GM12878 (cell line): ENCODE measurements at regions not wholly inside any gene's neighbourhood (a gene's known extent, or its start where the extent isn't known, plus 50 kb on each side); places are given as distances from the start of the nearest gene placed in this dataset.

Experiments used
- ATAC-seq: fragments of 200-7000 bp; cut with Tn5 transposase; 3 replicates; pipeline ENCODE4 v1.9.1; 2020; ENCODE audit warnings: mild to moderate bottlenecking, moderate library complexity
- BruUV-seq: library from RNA; stranded (reverse); fragments of 400-500 nt; replicated peaks from 2 replicates; lab custom pipeline; 2021; lab: Mats Ljungman, UMichigan
- CTCF ChIA-PET: fragments of 300-600 bp; sonication (Branson Sonifier 250); formaldehyde crosslinking; extraction: SDS; loops from one replicate; lab custom pipeline; 2021; ENCODE audit warnings: inconsistent platforms; lab: Yijun Ruan, JAX
- POLR2A ChIA-PET: fragments of 350-600 bp; formaldehyde crosslinking; extraction: SDS; loops from one replicate; lab custom pipeline; 2021; ENCODE audit warnings: inconsistent platforms; lab: Charles Lee
- RAD21 ChIA-PET: fragments of 300-600 bp; sonication (Branson Sonifier 250); formaldehyde crosslinking; loops from one replicate; lab custom pipeline; 2023; ENCODE audit warnings: antibody characterized with exemption; ENCODE audit not compliant: unreplicated experiment; lab: Charles Lee
- SMC1A ChIA-PET: fragments of 300-600 bp; sonication (Branson Sonifier 250); formaldehyde crosslinking; loops from one replicate; lab custom pipeline; 2023; ENCODE audit not compliant: unreplicated experiment, uncharacterized antibody; lab: Charles Lee
- DNase-seq: peaks from one replicate; pipeline ENCODE4 v3.0.0-alpha.2; 2011; ENCODE audit warnings: low read depth, low spot score
- FAIRE-seq: peaks from 3 replicates; lab custom pipeline; 2011; peaks lifted over from hg19 to GRCh38; lab: Jason Lieb, UNC
- H2AFZ ChIP-seq: 2 replicates; pipeline ENCODE4 v1.6.0; 2011; ENCODE audit warnings: low read depth, low read length, control low read depth; ENCODE audit not compliant: control insufficient read depth
- H3K27ac ChIP-seq: 2 replicates; pipeline ENCODE4 v1.5.1; 2011; ENCODE audit warnings: control low read depth; ENCODE audit not compliant: control insufficient read depth, insufficient read depth
- H3K27me3 ChIP-seq, 2 experiments: replicated peaks in 1 of 2; 2 replicates each; pipeline versions ENCODE4 v1.6.0 to v1.6.1; 2011; ENCODE audit warnings: low read length in 1 of 2; ENCODE audit not compliant: control insufficient read depth in 2 of 2, insufficient read depth in 2 of 2
- H3K36me3 ChIP-seq, 2 experiments: 2 replicates each; pipeline ENCODE4 v1.5.1; 2011; ENCODE audit warnings: low read length in 1 of 2; ENCODE audit not compliant: control insufficient read depth in 2 of 2, insufficient read depth in 2 of 2
- H3K4me1 ChIP-seq: 2 replicates; pipeline ENCODE4 v1.6.1; 2011; ENCODE audit warnings: mild to moderate bottlenecking, low read length, moderate library complexity, mixed read lengths; ENCODE audit not compliant: control insufficient read depth, insufficient read depth
- H3K4me2 ChIP-seq: 2 replicates; pipeline ENCODE4 v1.6.0; 2011; ENCODE audit warnings: control low read depth; ENCODE audit not compliant: control insufficient read depth, insufficient read depth
- H3K4me3 ChIP-seq: fragments of 200-600 bp; sonication (generic); 2 replicates; pipeline ENCODE4 v1.5.1; 2016
- H3K79me2 ChIP-seq: 2 replicates; pipeline ENCODE4 v1.6.0; 2011; ENCODE audit warnings: low read length; ENCODE audit not compliant: control insufficient read depth, insufficient read depth
- H3K9ac ChIP-seq: 2 replicates; pipeline ENCODE4 v1.8.0; 2011; ENCODE audit warnings: low read length, control low read depth, mixed read lengths; ENCODE audit not compliant: control insufficient read depth, insufficient read depth
- H3K9me3 ChIP-seq: replicated peaks from 3 replicates; pipeline ENCODE4 v1.5.1; 2011; ENCODE audit warnings: mild to moderate bottlenecking, low read length; ENCODE audit not compliant: control insufficient read depth, insufficient read depth
- H4K20me1 ChIP-seq: 2 replicates; pipeline ENCODE4 v1.6.0; 2011; ENCODE audit not compliant: control insufficient read depth, insufficient read depth
- ASH2L ChIP-seq: fragments of 300-600, 200-600 bp; sonication (generic); IDR thresholded peaks from 2 replicates; pipeline ENCODE4 v1.6.1; 2017; ENCODE audit warnings: low read depth, mild to moderate bottlenecking, borderline replicate concordance
- EP300 ChIP-seq, 2 experiments: fragments of 150-350 bp in 1 of 2; IDR thresholded peaks; 2 replicates each; pipeline ENCODE4 v1.6.1; 2011 to 2012; ENCODE audit warnings: low read depth in 2 of 2, low read length in 2 of 2, borderline replicate concordance in 1 of 2, improper control_type of control experiment in 1 of 2, inconsistent platforms in 1 of 2; ENCODE audit not compliant: control insufficient read depth in 1 of 2
- FOXK2 ChIP-seq: fragments of 450-650 bp; IDR thresholded peaks from 2 replicates; pipeline ENCODE4 v1.6.1; 2017; ENCODE audit warnings: mild to moderate bottlenecking, moderate library complexity
- GABPA ChIP-seq: IDR thresholded peaks from 2 replicates; pipeline ENCODE4 v1.6.1; 2014; ENCODE audit warnings: antibody characterized with exemption, low read depth, mild to moderate bottlenecking, inconsistent platforms
- KLF5 ChIP-seq: fragments of 450-650 bp; IDR thresholded peaks from 2 replicates; pipeline ENCODE4 v1.6.1; 2014; ENCODE audit warnings: mild to moderate bottlenecking; ENCODE audit not compliant: partially characterized antibody
- NBN ChIP-seq: fragments of 450-650 bp; IDR thresholded peaks from 2 replicates; pipeline ENCODE4 v1.6.1; 2016
- NFXL1 ChIP-seq: fragments of 450-650 bp; IDR thresholded peaks from 2 replicates; pipeline ENCODE4 v1.6.1; 2017; ENCODE audit warnings: antibody characterized with exemption, mild to moderate bottlenecking, borderline replicate concordance
- ZNF207 ChIP-seq: fragments of 450-650 bp; IDR thresholded peaks from 2 replicates; pipeline ENCODE4 v1.6.1; 2014; ENCODE audit warnings: antibody characterized with exemption, mild to moderate bottlenecking, borderline replicate concordance
- ZSCAN29 ChIP-seq: fragments of 450-650 bp; IDR thresholded peaks from 2 replicates; pipeline ENCODE4 v1.6.1; 2017; ENCODE audit warnings: mild to moderate bottlenecking, moderate library complexity
- WGBS: methylation state at CpG from one replicate; pipeline ENCODE4 v1.1.6; 2016; ENCODE audit warnings: low lambda C conversion rate; ENCODE audit not compliant: insufficient replicate concordance, insufficient coverage; ENCODE audit errors: missing lambda C conversion rate; 5-methylcytosine and 5-hydroxymethylcytosine counted together
- in situ Hi-C: fragments of 300-500 bp; cut with MboI; formaldehyde crosslinking; loops from 9 replicates; pipeline ENCODE4 v1.14.3; 2018; ENCODE audit warnings: mixed read lengths
- intact Hi-C: fragments of 100-400 bp; cut with micrococcal nuclease; formaldehyde crosslinking; loops from one replicate; pipeline ENCODE4 v1.14.2; 2022; ENCODE audit not compliant: unreplicated experiment
- TF ChIP-seq, protein P1 (sequence below): fragments of 450-650 bp; IDR thresholded peaks from 2 replicates; pipeline ENCODE4 v1.6.1; 2018; ENCODE audit warnings: mild to moderate bottlenecking, low read depth, moderate library complexity; ENCODE audit not compliant: partially characterized antibody
- TF ChIP-seq, protein P2 (sequence below): IDR thresholded peaks from 2 replicates; pipeline ENCODE4 v1.6.1; 2011; ENCODE audit warnings: borderline replicate concordance, low read depth, mild to moderate bottlenecking, moderate library complexity, low read length; ENCODE audit not compliant: insufficient read depth, poor library complexity, severe bottlenecking
- TF ChIP-seq, protein P3 (sequence below): fragments of 450-650 bp; IDR thresholded peaks from 2 replicates; pipeline ENCODE4 v1.6.1; 2017; ENCODE audit warnings: mild to moderate bottlenecking
- TF ChIP-seq, protein P4 (sequence below): fragments of 450-650 bp; IDR thresholded peaks from 2 replicates; pipeline ENCODE4 v1.6.1; 2017; ENCODE audit warnings: low read depth, mild to moderate bottlenecking, moderate library complexity

DNA sequence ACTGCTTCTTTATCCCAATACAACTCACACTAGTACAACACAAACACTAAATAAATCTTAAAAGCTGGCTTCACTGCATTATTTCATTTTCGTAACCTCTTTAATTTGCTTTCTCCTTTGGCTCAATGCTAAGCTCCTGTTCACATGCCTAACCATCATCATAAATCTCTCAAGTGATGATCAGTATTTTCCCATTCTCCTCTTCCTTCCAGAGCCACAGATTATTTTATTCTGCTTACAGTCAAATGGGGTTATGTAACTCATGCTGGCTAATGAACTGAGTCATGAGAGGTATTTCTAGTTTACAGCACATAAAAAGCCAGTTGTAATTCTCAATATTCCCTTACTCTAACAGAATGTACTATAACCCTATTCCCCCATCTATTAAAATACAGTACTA, 350.4 kb upstream of the ZC3H15 start:
- Histone ChIP-seq H3K27ac (no peak overlapping the region), H3K36me3 (no peaks in the 10 kb centered on the region), H3K4me2 (no peak overlapping the region), H3K4me3 (no peak overlapping the region), H4K20me1 (no peaks in the 10 kb centered on the region), H3K4me1 (no peaks in the 10 kb centered on the region), H2AFZ (no peak overlapping the region), H3K79me2 (no peaks in the 10 kb centered on the region), H3K9ac (no peak overlapping the region), H3K27me3 (no peaks in the 10 kb centered on the region), H3K9me3 (no peaks in the 10 kb centered on the region)
- ChIA-PET SMC1A (interaction anchor here (0.8 kb wide), 1 partner anchor 29 kb away, joined by 3 read pairs; no protein-coding TSS in a partner anchor), RAD21 (interaction anchor here (1.3 kb wide), 1 partner anchor 23 kb away, joined by 4 read pairs; no protein-coding TSS in a partner anchor), POLR2A (interaction anchor here (0.7 kb wide), 1 partner anchor 396 kb away, joined by 4 read pairs; no protein-coding TSS in a partner anchor), CTCF (no interaction called here)
- DNase-seq (no peak), ATAC-seq (no peak), FAIRE-seq (no peak)
- BruUV-seq = no TSS peak
- in situ Hi-C loops (no loop called here), intact Hi-C loops (no loop called here)
- 100% methylated on average over 1 of the region's 1 CpG for WGBS
- TF ChIP-seq NFXL1 (no peak), ASH2L (no peak), ZNF207 (no peak), FOXK2 (no peak), GABPA (no peak), ZSCAN29 (no peak), KLF5 (no peak), NBN (no peak), EP300 (IDR thresholded peaks at IDR 0.05; ENCODE audit: borderline replicate concordance in 1 of 2, control insufficient read depth in 1 of 2, low read depth in 2 of 2, low read length in 2 of 2) (no peak)
- TF ChIP-seq, protein P1, sequence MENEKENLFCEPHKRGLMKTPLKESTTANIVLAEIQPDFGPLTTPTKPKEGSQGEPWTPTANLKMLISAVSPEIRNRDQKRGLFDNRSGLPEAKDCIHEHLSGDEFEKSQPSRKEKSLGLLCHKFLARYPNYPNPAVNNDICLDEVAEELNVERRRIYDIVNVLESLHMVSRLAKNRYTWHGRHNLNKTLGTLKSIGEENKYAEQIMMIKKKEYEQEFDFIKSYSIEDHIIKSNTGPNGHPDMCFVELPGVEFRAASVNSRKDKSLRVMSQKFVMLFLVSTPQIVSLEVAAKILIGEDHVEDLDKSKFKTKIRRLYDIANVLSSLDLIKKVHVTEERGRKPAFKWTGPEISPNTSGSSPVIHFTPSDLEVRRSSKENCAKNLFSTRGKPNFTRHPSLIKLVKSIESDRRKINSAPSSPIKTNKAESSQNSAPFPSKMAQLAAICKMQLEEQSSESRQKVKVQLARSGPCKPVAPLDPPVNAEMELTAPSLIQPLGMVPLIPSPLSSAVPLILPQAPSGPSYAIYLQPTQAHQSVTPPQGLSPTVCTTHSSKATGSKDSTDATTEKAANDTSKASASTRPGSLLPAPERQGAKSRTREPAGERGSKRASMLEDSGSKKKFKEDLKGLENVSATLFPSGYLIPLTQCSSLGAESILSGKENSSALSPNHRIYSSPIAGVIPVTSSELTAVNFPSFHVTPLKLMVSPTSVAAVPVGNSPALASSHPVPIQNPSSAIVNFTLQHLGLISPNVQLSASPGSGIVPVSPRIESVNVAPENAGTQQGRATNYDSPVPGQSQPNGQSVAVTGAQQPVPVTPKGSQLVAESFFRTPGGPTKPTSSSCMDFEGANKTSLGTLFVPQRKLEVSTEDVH = no peak
- TF ChIP-seq, protein P2, sequence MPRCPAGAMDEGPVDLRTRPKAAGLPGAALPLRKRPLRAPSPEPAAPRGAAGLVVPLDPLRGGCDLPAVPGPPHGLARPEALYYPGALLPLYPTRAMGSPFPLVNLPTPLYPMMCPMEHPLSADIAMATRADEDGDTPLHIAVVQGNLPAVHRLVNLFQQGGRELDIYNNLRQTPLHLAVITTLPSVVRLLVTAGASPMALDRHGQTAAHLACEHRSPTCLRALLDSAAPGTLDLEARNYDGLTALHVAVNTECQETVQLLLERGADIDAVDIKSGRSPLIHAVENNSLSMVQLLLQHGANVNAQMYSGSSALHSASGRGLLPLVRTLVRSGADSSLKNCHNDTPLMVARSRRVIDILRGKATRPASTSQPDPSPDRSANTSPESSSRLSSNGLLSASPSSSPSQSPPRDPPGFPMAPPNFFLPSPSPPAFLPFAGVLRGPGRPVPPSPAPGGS = no peak
- TF ChIP-seq, protein P3, sequence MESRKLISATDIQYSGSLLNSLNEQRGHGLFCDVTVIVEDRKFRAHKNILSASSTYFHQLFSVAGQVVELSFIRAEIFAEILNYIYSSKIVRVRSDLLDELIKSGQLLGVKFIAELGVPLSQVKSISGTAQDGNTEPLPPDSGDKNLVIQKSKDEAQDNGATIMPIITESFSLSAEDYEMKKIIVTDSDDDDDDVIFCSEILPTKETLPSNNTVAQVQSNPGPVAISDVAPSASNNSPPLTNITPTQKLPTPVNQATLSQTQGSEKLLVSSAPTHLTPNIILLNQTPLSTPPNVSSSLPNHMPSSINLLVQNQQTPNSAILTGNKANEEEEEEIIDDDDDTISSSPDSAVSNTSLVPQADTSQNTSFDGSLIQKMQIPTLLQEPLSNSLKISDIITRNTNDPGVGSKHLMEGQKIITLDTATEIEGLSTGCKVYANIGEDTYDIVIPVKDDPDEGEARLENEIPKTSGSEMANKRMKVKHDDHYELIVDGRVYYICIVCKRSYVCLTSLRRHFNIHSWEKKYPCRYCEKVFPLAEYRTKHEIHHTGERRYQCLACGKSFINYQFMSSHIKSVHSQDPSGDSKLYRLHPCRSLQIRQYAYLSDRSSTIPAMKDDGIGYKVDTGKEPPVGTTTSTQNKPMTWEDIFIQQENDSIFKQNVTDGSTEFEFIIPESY = no peak
- TF ChIP-seq, protein P4, sequence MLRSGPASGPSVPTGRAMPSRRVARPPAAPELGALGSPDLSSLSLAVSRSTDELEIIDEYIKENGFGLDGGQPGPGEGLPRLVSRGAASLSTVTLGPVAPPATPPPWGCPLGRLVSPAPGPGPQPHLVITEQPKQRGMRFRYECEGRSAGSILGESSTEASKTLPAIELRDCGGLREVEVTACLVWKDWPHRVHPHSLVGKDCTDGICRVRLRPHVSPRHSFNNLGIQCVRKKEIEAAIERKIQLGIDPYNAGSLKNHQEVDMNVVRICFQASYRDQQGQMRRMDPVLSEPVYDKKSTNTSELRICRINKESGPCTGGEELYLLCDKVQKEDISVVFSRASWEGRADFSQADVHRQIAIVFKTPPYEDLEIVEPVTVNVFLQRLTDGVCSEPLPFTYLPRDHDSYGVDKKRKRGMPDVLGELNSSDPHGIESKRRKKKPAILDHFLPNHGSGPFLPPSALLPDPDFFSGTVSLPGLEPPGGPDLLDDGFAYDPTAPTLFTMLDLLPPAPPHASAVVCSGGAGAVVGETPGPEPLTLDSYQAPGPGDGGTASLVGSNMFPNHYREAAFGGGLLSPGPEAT = no peak
